Stomach (tissue), 4 donors: ENCODE measurements at regions not wholly inside any gene's neighbourhood (a gene's known extent, or its start where the extent isn't known, plus 50 kb on each side); places are given as distances from the start of the nearest gene placed in this dataset.

ENCODE experiments used
- EP300 ChIP-seq: sonication (generic); formaldehyde crosslinking; IDR thresholded peaks from one replicate; pipeline ENCODE4 v1.6.1; 2017; ENCODE audit warnings: antibody characterized with exemption
- POLR2A ChIP-seq, 4 donors: fragments of 450-650 bp; IDR thresholded peaks; one replicate each; pipeline ENCODE4 v1.6.1; 2016; ENCODE audit warnings: antibody characterized with exemption in 4 of 4, control low read depth in 2 of 4, mild to moderate bottlenecking in 1 of 4, moderate library complexity in 1 of 4
- TF ChIP-seq, protein P1 (sequence below), 7 experiments: fragments of 450-650 bp in 4 of 7; fragments of 200-600 bp in 3 of 7; sonication (generic) in 3 of 7; IDR thresholded peaks; one replicate each; pipeline ENCODE4 v1.5.1; 2016 to 2019; ENCODE audit warnings: antibody characterized with exemption in 7 of 7, control low read depth in 2 of 7, mild to moderate bottlenecking in 1 of 7

DNA sequence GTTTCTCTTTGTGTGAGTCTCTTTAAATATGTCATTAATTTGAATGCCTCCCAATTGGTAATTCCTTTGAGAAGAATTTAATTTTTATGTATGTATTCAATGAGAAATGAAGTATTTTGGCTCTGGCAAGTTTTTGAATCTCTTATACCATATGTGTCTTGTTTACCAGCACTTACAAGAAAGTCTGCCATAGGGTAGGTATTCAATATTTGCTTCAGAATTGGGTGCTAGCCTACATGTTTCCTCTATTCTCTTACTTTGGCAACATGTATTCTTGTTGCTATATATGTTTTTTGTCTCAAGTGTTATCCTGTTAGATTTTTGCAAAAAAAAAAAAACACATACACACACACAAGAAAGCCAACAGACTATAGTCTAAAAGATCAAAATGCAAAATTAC lies 350.5 kb upstream of the PRMT6 start:
- TF ChIP-seq, protein P1, sequence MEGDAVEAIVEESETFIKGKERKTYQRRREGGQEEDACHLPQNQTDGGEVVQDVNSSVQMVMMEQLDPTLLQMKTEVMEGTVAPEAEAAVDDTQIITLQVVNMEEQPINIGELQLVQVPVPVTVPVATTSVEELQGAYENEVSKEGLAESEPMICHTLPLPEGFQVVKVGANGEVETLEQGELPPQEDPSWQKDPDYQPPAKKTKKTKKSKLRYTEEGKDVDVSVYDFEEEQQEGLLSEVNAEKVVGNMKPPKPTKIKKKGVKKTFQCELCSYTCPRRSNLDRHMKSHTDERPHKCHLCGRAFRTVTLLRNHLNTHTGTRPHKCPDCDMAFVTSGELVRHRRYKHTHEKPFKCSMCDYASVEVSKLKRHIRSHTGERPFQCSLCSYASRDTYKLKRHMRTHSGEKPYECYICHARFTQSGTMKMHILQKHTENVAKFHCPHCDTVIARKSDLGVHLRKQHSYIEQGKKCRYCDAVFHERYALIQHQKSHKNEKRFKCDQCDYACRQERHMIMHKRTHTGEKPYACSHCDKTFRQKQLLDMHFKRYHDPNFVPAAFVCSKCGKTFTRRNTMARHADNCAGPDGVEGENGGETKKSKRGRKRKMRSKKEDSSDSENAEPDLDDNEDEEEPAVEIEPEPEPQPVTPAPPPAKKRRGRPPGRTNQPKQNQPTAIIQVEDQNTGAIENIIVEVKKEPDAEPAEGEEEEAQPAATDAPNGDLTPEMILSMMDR (IDR thresholded peaks at IDR 0.05) = no peak
- no peak for TF ChIP-seq POLR2A (IDR thresholded peaks at IDR 0.05)
- TF ChIP-seq EP300 = no peak
